ENCODE measurements at regions not wholly inside any gene's neighbourhood (a gene's known extent, or its start where the extent isn't known, plus 50 kb on each side); places are given as distances from the start of the nearest gene placed in this dataset.

GRCh38 chr4:24298911-24299310, 285.4 kb downstream of the DHX15 start:
- Histone ChIP-seq H3K4me1 (no peaks in the 10 kb centered on the region), H3K36me3 (ENCODE audit: control insufficient read depth, insufficient read depth, low read length) (no peaks in the 10 kb centered on the region), H3K27me3 (replicated peaks; ENCODE audit: control insufficient read depth, insufficient read depth, low read length) (no peaks in the 10 kb centered on the region), H3K9me3 (no peaks in the 10 kb centered on the region), H3K4me3 (ENCODE audit: low read depth, low read length) (no peak overlapping the region)
- intact Hi-C loops (cut with micrococcal nuclease; ENCODE audit: unreplicated experiment): no loop called here
- DNase-seq: no peak
- Mint-ChIP-seq H3K9me3 (ENCODE audit: unreplicated experiment) (no peaks in the 10 kb centered on the region), H3K36me3 (ENCODE audit: insufficient read depth, unreplicated experiment) (no peaks in the 10 kb centered on the region), H3K4me1 (ENCODE audit: low read depth, unreplicated experiment) (no peaks in the 10 kb centered on the region), H3K27me3 (ENCODE audit: insufficient read depth, unreplicated experiment) (peaks cover 11% of the 10 kb centered on the region), H3K4me3 (ENCODE audit: unreplicated experiment) (no peak overlapping the region), H3K27ac (ENCODE audit: unreplicated experiment) (no peak overlapping the region)
- ChIA-PET POLR2A (no interaction called here), CTCF (no interaction called here)
- BruUV-seq (replicated peaks): no TSS peak
- no peak for TF ChIP-seq CTCF (IDR thresholded peaks at IDR 0.05; ENCODE audit: insufficient read depth in 1 of 2, low read depth in 1 of 2, low read length in 1 of 2, severe bottlenecking in 1 of 2, unreplicated experiment in 1 of 2)

GRCh38 chr4:24287096-24287495, 297.3 kb downstream of the DHX15 start:
- H3K9me3 ChIP-seq: no peaks in the 10 kb centered on the region
- H3K4me1 ChIP-seq: no peaks in the 10 kb centered on the region
- intact Hi-C loops (cut with micrococcal nuclease; ENCODE audit: unreplicated experiment): no loop called here
- H3K27me3 ChIP-seq (replicated peaks; ENCODE audit: control insufficient read depth, insufficient read depth, low read length): no peaks in the 10 kb centered on the region
- CTCF ChIA-PET: no interaction called here
- no peak overlapping the region for H3K4me3 Mint-ChIP-seq (ENCODE audit: unreplicated experiment)
- no peaks in the 10 kb centered on the region for H3K36me3 ChIP-seq (ENCODE audit: control insufficient read depth, insufficient read depth, low read length)
- H3K4me1 Mint-ChIP-seq (ENCODE audit: low read depth, unreplicated experiment): no peaks in the 10 kb centered on the region
- TF ChIP-seq CTCF (IDR thresholded peaks at IDR 0.05; ENCODE audit: insufficient read depth in 1 of 2, low read depth in 1 of 2, low read length in 1 of 2, severe bottlenecking in 1 of 2, unreplicated experiment in 1 of 2): no peak
- no peak for DNase-seq
- H3K27me3 Mint-ChIP-seq (ENCODE audit: insufficient read depth, unreplicated experiment): peaks cover 23% of the 10 kb centered on the region
- no peak overlapping the region for H3K4me3 ChIP-seq (ENCODE audit: low read depth, low read length)
- no peak overlapping the region for H3K27ac Mint-ChIP-seq (ENCODE audit: unreplicated experiment)
- no peaks in the 10 kb centered on the region for H3K36me3 Mint-ChIP-seq (ENCODE audit: insufficient read depth, unreplicated experiment)
- POLR2A ChIA-PET: no interaction called here
- peaks cover 9% of the 10 kb centered on the region for H3K9me3 Mint-ChIP-seq (ENCODE audit: unreplicated experiment)
- no TSS peak for BruUV-seq (replicated peaks)

GRCh38 chr4:24285759-24286158, 298.6 kb downstream of the DHX15 start:
- H3K9me3 Mint-ChIP-seq (ENCODE audit: unreplicated experiment): peaks cover 9% of the 10 kb centered on the region
- H3K4me1 ChIP-seq: no peaks in the 10 kb centered on the region
- no TSS peak for BruUV-seq (replicated peaks)
- H3K9me3 ChIP-seq: no peaks in the 10 kb centered on the region
- no peaks in the 10 kb centered on the region for H3K4me1 Mint-ChIP-seq (ENCODE audit: low read depth, unreplicated experiment)
- no peaks in the 10 kb centered on the region for H3K27me3 ChIP-seq (replicated peaks; ENCODE audit: control insufficient read depth, insufficient read depth, low read length)
- ChIA-PET CTCF (no interaction called here), POLR2A (no interaction called here)
- H3K4me3 Mint-ChIP-seq (ENCODE audit: unreplicated experiment): no peak overlapping the region
- H3K36me3 Mint-ChIP-seq (ENCODE audit: insufficient read depth, unreplicated experiment): no peaks in the 10 kb centered on the region
- no peak for DNase-seq
- no peak overlapping the region for H3K27ac Mint-ChIP-seq (ENCODE audit: unreplicated experiment)
- intact Hi-C loops (cut with micrococcal nuclease; ENCODE audit: unreplicated experiment): no loop called here
- no peak overlapping the region for H3K4me3 ChIP-seq (ENCODE audit: low read depth, low read length)
- no peaks in the 10 kb centered on the region for H3K36me3 ChIP-seq (ENCODE audit: control insufficient read depth, insufficient read depth, low read length)
- no peak for TF ChIP-seq CTCF (IDR thresholded peaks at IDR 0.05; ENCODE audit: insufficient read depth in 1 of 2, low read depth in 1 of 2, low read length in 1 of 2, severe bottlenecking in 1 of 2, unreplicated experiment in 1 of 2)
- peaks cover 13% of the 10 kb centered on the region for H3K27me3 Mint-ChIP-seq (ENCODE audit: insufficient read depth, unreplicated experiment)
